Neuronal stem cell (in vitro differentiated cells): ENCODE measurements at regions not wholly inside any gene's neighbourhood (a gene's known extent, or its start where the extent isn't known, plus 50 kb on each side); places are given as distances from the start of the nearest gene placed in this dataset.

Source experiments
- DNase-seq: peaks from one replicate; pipeline ENCODE4 v3.0.0-alpha.2; 2013; ENCODE audit warnings: low spot score
- H2AFZ ChIP-seq: one replicate; pipeline ENCODE4 v1.6.1; 2013; ENCODE audit warnings: mild to moderate bottlenecking, low read length, inconsistent platforms
- H2AK5ac ChIP-seq: 2 replicates; pipeline ENCODE4 v1.6.1; 2013; ENCODE audit warnings: low read depth, mild to moderate bottlenecking, inconsistent platforms, low read length, moderate library complexity, mixed read lengths
- H2BK120ac ChIP-seq: 2 replicates; pipeline ENCODE4 v1.6.1; 2013; ENCODE audit warnings: low read depth, mild to moderate bottlenecking, inconsistent platforms, low read length, moderate library complexity, mixed read lengths
- H2BK12ac ChIP-seq: one replicate; pipeline ENCODE4 v1.6.1; 2013; ENCODE audit warnings: low read length, inconsistent platforms
- H2BK15ac ChIP-seq: 2 replicates; pipeline ENCODE4 v1.6.1; 2013; ENCODE audit warnings: mild to moderate bottlenecking, low read length, inconsistent platforms, mixed read lengths
- H2BK5ac ChIP-seq: one replicate; pipeline ENCODE4 v1.6.1; 2013; ENCODE audit warnings: inconsistent platforms, mild to moderate bottlenecking, low read length, moderate library complexity
- H3K14ac ChIP-seq: one replicate; pipeline ENCODE4 v1.6.1; 2013; ENCODE audit warnings: low read length, inconsistent platforms
- H3K18ac ChIP-seq: 2 replicates; pipeline ENCODE4 v1.6.1; 2013; ENCODE audit warnings: low read length, inconsistent platforms
- H3K23ac ChIP-seq: 2 replicates; pipeline ENCODE4 v1.6.1; 2013; ENCODE audit warnings: low read depth, mild to moderate bottlenecking, mixed read lengths, low read length, inconsistent platforms; ENCODE audit not compliant: poor library complexity
- H3K27ac ChIP-seq: replicated peaks from 3 replicates; pipeline ENCODE4 v1.5.1; 2013; ENCODE audit warnings: low read length, inconsistent platforms
- H3K27me3 ChIP-seq, 3 experiments: 2 replicates each; pipeline ENCODE4 v1.6.1; 2013; ENCODE audit warnings: low read length in 3 of 3, mild to moderate bottlenecking in 2 of 3, inconsistent platforms in 1 of 3, low read depth in 1 of 3, mixed read lengths in 1 of 3, moderate library complexity in 1 of 3; ENCODE audit not compliant: control insufficient read depth in 3 of 3, insufficient read depth in 3 of 3
- H3K36me3 ChIP-seq, 2 donors: replicated peaks in 1 of 2; 2 replicates each; pipeline ENCODE4 v1.6.1; 2013; ENCODE audit warnings: low read length in 2 of 2; ENCODE audit not compliant: control insufficient read depth in 2 of 2, insufficient read depth in 2 of 2
- H3K4ac ChIP-seq: 2 replicates; pipeline ENCODE4 v1.6.1; 2013; ENCODE audit warnings: inconsistent platforms, mild to moderate bottlenecking, low read length, moderate library complexity
- H3K4me1 ChIP-seq, 2 donors: 1 replicate in 1 of 2; 2 replicates in 1 of 2; pipeline ENCODE4 v1.6.1; 2013; ENCODE audit warnings: low read length in 2 of 2, low read depth in 1 of 2; ENCODE audit not compliant: control insufficient read depth in 2 of 2, insufficient read depth in 1 of 2
- H3K4me2 ChIP-seq: one replicate; pipeline ENCODE4 v1.6.1; 2013; ENCODE audit warnings: mild to moderate bottlenecking, low read length, inconsistent platforms; ENCODE audit not compliant: insufficient read depth, poor library complexity, severe bottlenecking
- H3K4me3 ChIP-seq, 2 donors: 2 replicates each; pipeline ENCODE4 v1.5.1; 2013; ENCODE audit warnings: low read length in 2 of 2, mild to moderate bottlenecking in 2 of 2, inconsistent platforms in 1 of 2, moderate library complexity in 1 of 2
- H3K79me1 ChIP-seq: one replicate; pipeline ENCODE4 v1.6.1; 2013; ENCODE audit warnings: low read depth, mild to moderate bottlenecking, inconsistent platforms, low read length, moderate library complexity
- H3K9ac ChIP-seq: one replicate; pipeline ENCODE4 v1.6.1; 2013; ENCODE audit warnings: mild to moderate bottlenecking, low read depth, low read length, inconsistent platforms; ENCODE audit not compliant: poor library complexity
- H3K9me3 ChIP-seq, 2 donors: replicated peaks in 1 of 2; 2 replicates each; pipeline versions ENCODE3 to v1.6.1; 2013; ENCODE audit warnings: low read length in 2 of 2, mild to moderate bottlenecking in 2 of 2, inconsistent platforms in 1 of 2, low read depth in 1 of 2, mixed read lengths in 1 of 2, moderate library complexity in 1 of 2; ENCODE audit not compliant: control insufficient read depth in 2 of 2, insufficient read depth in 1 of 2
- H4K8ac ChIP-seq: one replicate; pipeline ENCODE4 v1.6.1; 2013; ENCODE audit warnings: low read depth, mild to moderate bottlenecking, inconsistent platforms, low read length, moderate library complexity
- H4K91ac ChIP-seq: one replicate; pipeline ENCODE4 v1.6.1; 2013; ENCODE audit warnings: low read length, low read depth, mild to moderate bottlenecking, inconsistent platforms; ENCODE audit not compliant: poor library complexity
- WGBS, 2 donors: extraction: QIAGEN DNeasy Blood & Tissue Kit; methylation state at CpG; one replicate each; pipeline ENCODE4 v1.1.7; 2013; ENCODE audit warnings: missing lambda C conversion rate in 2 of 2, mixed read lengths in 1 of 2; ENCODE audit not compliant: insufficient read length in 2 of 2, insufficient replicate concordance in 1 of 2; ENCODE audit errors: extremely low coverage in 2 of 2; 5-methylcytosine and 5-hydroxymethylcytosine counted together

DNA sequence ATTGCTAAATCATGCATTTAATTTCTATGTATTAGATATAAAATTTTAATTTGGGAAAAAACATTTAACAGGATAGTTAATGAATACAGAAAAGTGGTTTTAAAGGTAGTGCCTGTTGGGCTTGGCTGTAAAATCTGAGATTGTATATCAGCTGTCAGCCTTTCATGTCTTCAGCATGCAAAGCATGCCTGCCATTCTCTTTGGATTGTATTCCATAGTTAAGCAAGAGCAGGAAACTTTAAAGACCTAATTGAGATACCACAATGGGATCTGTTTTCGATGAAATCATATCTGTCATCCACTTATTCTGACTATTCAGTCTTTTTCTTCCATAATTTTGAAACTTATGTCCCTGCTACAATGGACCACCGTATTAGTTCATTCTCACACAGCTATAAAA is 451.0 kb upstream of the DDI1 start:
- no peak overlapping the region for H3K27ac ChIP-seq
- H2BK12ac ChIP-seq = no peak overlapping the region
- no peak for DNase-seq
- no peak overlapping the region for H3K4me3 ChIP-seq
- no peak overlapping the region for H2AK5ac ChIP-seq
- H3K9ac ChIP-seq = no peak overlapping the region
- H3K79me1 ChIP-seq = no peaks in the 10 kb centered on the region
- no peak overlapping the region for H2AFZ ChIP-seq
- H2BK15ac ChIP-seq = no peak overlapping the region
- H3K4me2 ChIP-seq = no peak overlapping the region
- no peak overlapping the region for H3K4ac ChIP-seq
- peaks cover 0 to 8% of the 10 kb centered on the region in 2 donors for H3K4me1 ChIP-seq
- no peak overlapping the region for H4K91ac ChIP-seq
- no peak overlapping the region for H2BK120ac ChIP-seq
- H2BK5ac ChIP-seq = no peak overlapping the region
- no peak overlapping the region for H4K8ac ChIP-seq
- H3K9me3 ChIP-seq = no peaks in the 10 kb centered on the region
- H3K14ac ChIP-seq = no peak overlapping the region
- H3K18ac ChIP-seq = no peak overlapping the region
- no CpG with 5 or more reads among the region's 2 CpGs for WGBS, 2 donors
- no peak overlapping the region for H3K23ac ChIP-seq
- no peaks in the 10 kb centered on the region for H3K36me3 ChIP-seq
- H3K27me3 ChIP-seq = no peaks in the 10 kb centered on the region

DNA sequence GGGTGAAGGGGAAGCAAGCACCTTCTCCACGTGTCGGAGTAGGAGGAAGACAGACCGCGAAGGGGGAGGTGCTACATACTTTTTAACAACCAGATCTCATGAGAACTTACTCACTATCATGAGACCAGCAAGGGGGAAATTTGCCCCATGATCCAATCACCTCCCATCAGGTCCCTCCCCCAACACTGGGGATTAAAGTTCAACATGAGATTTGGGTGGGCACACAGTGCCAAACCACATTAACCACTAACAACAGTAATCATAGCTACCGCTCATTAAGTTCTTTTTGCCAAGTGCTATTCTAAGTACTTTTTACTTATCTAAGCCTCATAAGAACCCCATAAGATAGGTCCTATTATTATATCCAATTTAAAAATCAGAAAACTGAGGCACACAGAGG is 450.5 kb upstream of the DDI1 start:
- Histone ChIP-seq H3K79me1 (no peaks in the 10 kb centered on the region), H2BK5ac (no peak overlapping the region), H3K36me3 (no peaks in the 10 kb centered on the region), H3K23ac (no peak overlapping the region), H3K18ac (no peak overlapping the region), H2AK5ac (no peak overlapping the region), H3K14ac (no peak overlapping the region), H4K8ac (no peak overlapping the region), H3K4me2 (no peak overlapping the region), H3K9ac (no peak overlapping the region), H3K4me3 (no peak overlapping the region), H2BK12ac (no peak overlapping the region), H4K91ac (no peak overlapping the region), H3K4me1 (peaks cover 0 to 8% of the 10 kb centered on the region in 2 donors), H2AFZ (no peak overlapping the region), H3K9me3 (no peaks in the 10 kb centered on the region), H2BK15ac (no peak overlapping the region), H2BK120ac (no peak overlapping the region), H3K27ac (no peak overlapping the region), H3K4ac (no peak overlapping the region), H3K27me3 (no peaks in the 10 kb centered on the region)
- no CpG with 5 or more reads among the region's 5 CpGs for WGBS, 2 donors
- DNase-seq = no peak

DNA sequence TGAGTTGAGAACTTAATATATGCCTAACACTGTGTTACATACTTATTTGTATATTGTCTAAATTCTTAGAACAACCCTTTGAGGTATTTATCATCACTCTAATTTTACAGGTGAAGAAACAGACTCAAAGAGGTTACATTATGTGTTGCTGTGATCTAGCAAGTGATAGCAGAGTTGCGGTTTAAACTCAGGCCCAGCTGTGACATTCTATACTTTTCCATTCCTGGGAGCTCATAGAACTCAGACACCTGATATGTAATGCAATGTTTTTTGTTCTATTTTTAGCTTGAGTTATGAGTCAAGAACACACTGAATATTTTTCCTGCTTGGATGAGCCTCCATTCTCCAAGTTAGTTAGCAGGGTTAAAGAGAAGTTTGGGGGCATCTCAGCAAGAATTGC is 449.7 kb upstream of the DDI1 start:
- no peak overlapping the region for H3K4me2 ChIP-seq
- no peaks in the 10 kb centered on the region for H3K27me3 ChIP-seq
- H3K18ac ChIP-seq = no peak overlapping the region
- H3K14ac ChIP-seq = no peak overlapping the region
- peaks cover 0 to 6% of the 10 kb centered on the region in 2 donors for H3K4me1 ChIP-seq
- H4K91ac ChIP-seq = no peak overlapping the region
- no peaks in the 10 kb centered on the region for H3K36me3 ChIP-seq
- WGBS, 2 donors = no CpG with 5 or more reads among the region's 1 CpG
- DNase-seq = no peak
- no peak overlapping the region for H3K4me3 ChIP-seq
- H3K79me1 ChIP-seq = no peaks in the 10 kb centered on the region
- no peak overlapping the region for H2BK5ac ChIP-seq
- H2BK12ac ChIP-seq = no peak overlapping the region
- no peaks in the 10 kb centered on the region for H3K9me3 ChIP-seq
- no peak overlapping the region for H2BK120ac ChIP-seq
- no peak overlapping the region for H3K4ac ChIP-seq
- H2AK5ac ChIP-seq = no peak overlapping the region
- H2AFZ ChIP-seq = no peak overlapping the region
- H4K8ac ChIP-seq = no peak overlapping the region
- H3K27ac ChIP-seq = no peak overlapping the region
- H2BK15ac ChIP-seq = no peak overlapping the region
- H3K9ac ChIP-seq = no peak overlapping the region
- no peak overlapping the region for H3K23ac ChIP-seq

DNA sequence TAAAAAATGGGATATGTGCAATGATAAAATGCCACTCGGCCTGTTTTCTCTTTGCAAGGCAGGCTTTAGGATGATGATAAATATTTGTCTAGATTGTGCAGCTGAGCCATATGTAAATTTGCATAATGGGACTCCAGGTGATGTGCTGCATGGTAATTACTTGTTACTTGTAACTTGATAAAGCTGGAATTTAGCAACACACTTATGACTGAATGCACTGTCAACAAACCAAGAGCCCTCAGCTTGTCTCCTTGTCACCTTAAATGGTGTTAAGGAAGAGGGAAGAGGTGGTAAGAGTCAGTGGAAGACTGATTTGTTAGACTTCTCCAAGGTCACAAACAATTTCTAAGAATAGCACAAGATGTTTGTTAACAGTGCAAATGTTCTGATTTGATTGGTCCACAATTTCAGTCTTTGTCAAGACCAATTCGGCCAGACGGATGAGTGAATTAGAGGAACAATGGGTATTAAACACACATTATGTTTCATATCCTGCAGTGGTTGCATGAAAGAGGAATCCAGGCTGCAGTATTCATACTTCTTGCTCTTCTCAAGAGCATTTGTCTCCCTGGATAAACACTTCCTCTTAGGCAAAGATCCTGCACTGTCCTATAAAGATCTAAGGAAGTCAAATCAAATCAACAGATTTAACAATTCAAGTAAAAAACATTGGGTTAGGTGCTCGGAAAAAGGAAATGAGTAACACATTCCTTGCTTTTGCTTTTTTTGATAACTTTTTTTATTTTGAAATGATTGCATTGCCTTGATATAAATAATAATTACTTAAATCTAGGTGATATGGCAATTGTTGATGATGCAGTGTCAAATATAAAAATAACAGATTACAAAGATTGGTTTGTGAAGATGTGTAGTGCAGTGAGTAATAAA is 448.3 kb upstream of the DDI1 start:
- no peak overlapping the region for H3K4me3 ChIP-seq
- no peak overlapping the region for H3K4ac ChIP-seq
- H4K8ac ChIP-seq = no peak overlapping the region
- no peak overlapping the region for H3K23ac ChIP-seq
- no peak for DNase-seq
- H3K9ac ChIP-seq = no peak overlapping the region
- H2BK120ac ChIP-seq = no peak overlapping the region
- H2AK5ac ChIP-seq = no peak overlapping the region
- H3K14ac ChIP-seq = no peak overlapping the region
- no peaks in the 10 kb centered on the region for H3K27me3 ChIP-seq
- peaks cover 0 to 2% of the 10 kb centered on the region in 2 donors for H3K4me1 ChIP-seq
- no peaks in the 10 kb centered on the region for H3K79me1 ChIP-seq
- WGBS, 2 donors = no CpG with 5 or more reads among the region's 4 CpGs
- no peak overlapping the region for H4K91ac ChIP-seq
- no peak overlapping the region for H2BK15ac ChIP-seq
- H3K18ac ChIP-seq = no peak overlapping the region
- H2BK12ac ChIP-seq = no peak overlapping the region
- H2BK5ac ChIP-seq = no peak overlapping the region
- H3K9me3 ChIP-seq = no peaks in the 10 kb centered on the region
- no peak overlapping the region for H3K4me2 ChIP-seq
- no peak overlapping the region for H2AFZ ChIP-seq
- no peak overlapping the region for H3K27ac ChIP-seq
- no peaks in the 10 kb centered on the region for H3K36me3 ChIP-seq
